HepG2 (cell line): ENCODE measurements at regions not wholly inside any gene's neighbourhood (a gene's known extent, or its start where the extent isn't known, plus 50 kb on each side); places are given as distances from the start of the nearest gene placed in this dataset.

Source experiments
- ATAC-seq: fragments of 200-7000 bp; cut with Tn5 transposase; 3 replicates; pipeline ENCODE4 v1.9.1; 2020; ENCODE audit warnings: mild to moderate bottlenecking, moderate library complexity
- BruUV-seq: library from RNA; stranded (reverse); fragments of 400-500 nt; replicated peaks from 2 replicates; lab custom pipeline; 2021; lab: Mats Ljungman, UMichigan
- CTCF ChIA-PET: fragments of 300-600 bp; formaldehyde crosslinking; extraction: SDS; loops from one replicate; lab custom pipeline; 2021; ENCODE audit warnings: low total read pairs, inconsistent platforms, low intra/inter-chr PET ratio; lab: Yijun Ruan, JAX
- POLR2A ChIA-PET: fragments of 350-600 bp; sonication (Branson Sonifier 250); formaldehyde crosslinking; loops from one replicate; lab custom pipeline; 2020; ENCODE audit warnings: antibody characterized with exemption, inconsistent platforms; lab: Yijun Ruan, JAX
- DNase-seq: peaks from one replicate; pipeline ENCODE4 v3.0.0-alpha.2; 2015; ENCODE audit warnings: low spot score
- FAIRE-seq: peaks from 3 replicates; lab custom pipeline; 2011; peaks lifted over from hg19 to GRCh38; lab: Jason Lieb, UNC
- H2AFZ ChIP-seq: one replicate; pipeline ENCODE4 v1.6.1; 2011; ENCODE audit warnings: low read length, inconsistent platforms
- H3K27ac ChIP-seq: fragments of 300-600 bp; 3 replicates; pipeline ENCODE4 v1.8.0; 2011; ENCODE audit warnings: mixed run types, mild to moderate bottlenecking, mixed read lengths, low read length, inconsistent platforms; ENCODE audit not compliant: insufficient read depth; ENCODE audit errors: extremely low read length
- H3K27me3 ChIP-seq, 2 experiments: fragments of 200-600 bp in 1 of 2; 2 replicates in 1 of 2; 3 replicates in 1 of 2; pipeline versions ENCODE4 v1.6.0 to v1.8.0; 2011; ENCODE audit warnings: low read length in 2 of 2, mild to moderate bottlenecking in 2 of 2, moderate library complexity in 2 of 2, inconsistent platforms in 1 of 2; ENCODE audit not compliant: insufficient read depth in 2 of 2, control insufficient read depth in 1 of 2
- H3K36me3 ChIP-seq, 2 experiments: fragments of 200-600 bp in 1 of 2; replicated peaks in 1 of 2; 2 replicates in 1 of 2; 3 replicates in 1 of 2; pipeline versions ENCODE4 v1.5.1 to v1.8.0; 2011; ENCODE audit warnings: low read length in 2 of 2, inconsistent platforms in 1 of 2; ENCODE audit not compliant: insufficient read depth in 2 of 2, control insufficient read depth in 1 of 2
- H3K4me1 ChIP-seq: 2 replicates; pipeline ENCODE4 v1.5.1; 2012; ENCODE audit warnings: low read length, inconsistent platforms; ENCODE audit not compliant: insufficient read depth
- H3K4me2 ChIP-seq: 2 replicates; pipeline ENCODE4 v1.6.0; 2011; ENCODE audit warnings: low read depth, low read length, inconsistent platforms
- H3K4me3 ChIP-seq, 3 experiments: fragments of 200-600 bp in 1 of 3; sonication (generic), shearing (Covaris generic) in 1 of 3; replicated peaks in 1 of 3; 2 replicates each; pipeline ENCODE4 v1.5.1; 2011 to 2016; ENCODE audit warnings: low read length in 3 of 3, inconsistent platforms in 2 of 3, low read depth in 2 of 3, mild to moderate bottlenecking in 2 of 3, control low read depth in 1 of 3, mixed read lengths in 1 of 3; ENCODE audit not compliant: insufficient read depth in 1 of 3
- H3K79me2 ChIP-seq: one replicate; pipeline ENCODE4 v1.6.1; 2011; ENCODE audit warnings: low read length, inconsistent platforms; ENCODE audit not compliant: insufficient read depth
- H3K9ac ChIP-seq: 2 replicates; pipeline ENCODE4 v1.6.0; 2011; ENCODE audit warnings: mild to moderate bottlenecking, low read depth, low read length, inconsistent platforms; ENCODE audit not compliant: insufficient read depth
- H3K9me3 ChIP-seq: 2 replicates; pipeline ENCODE4 v1.5.1; 2012; ENCODE audit warnings: mild to moderate bottlenecking, low read length
- H4K20me1 ChIP-seq: 2 replicates; pipeline ENCODE4 v1.6.0; 2011; ENCODE audit warnings: inconsistent platforms, mild to moderate bottlenecking, low read length, moderate library complexity; ENCODE audit not compliant: insufficient read depth
- DPF2 ChIP-seq: sonication (generic); formaldehyde crosslinking; IDR thresholded peaks from 2 replicates; pipeline ENCODE4 v1.4.0; 2020; ENCODE audit warnings: mild to moderate bottlenecking, low read depth, missing genetic modification reagents, borderline replicate concordance
- HDAC2 ChIP-seq: sonication (generic); formaldehyde crosslinking; IDR thresholded peaks from 2 replicates; pipeline ENCODE4 v1.4.0; 2020; ENCODE audit warnings: missing genetic modification reagents
- HINFP ChIP-seq: sonication (generic); formaldehyde crosslinking; IDR thresholded peaks from 2 replicates; pipeline ENCODE4 v1.4.0; 2020; ENCODE audit warnings: low read depth, mild to moderate bottlenecking, missing genetic modification reagents
- KDM4B ChIP-seq: sonication (generic); formaldehyde crosslinking; IDR thresholded peaks from 2 replicates; pipeline ENCODE4 v1.4.0; 2020; ENCODE audit warnings: missing genetic modification reagents
- KMT2B ChIP-seq: IDR thresholded peaks from 2 replicates; pipeline ENCODE4 v1.6.1; 2016; ENCODE audit warnings: missing genetic modification reagents, missing compliant biosample characterization
- TCF12 ChIP-seq, 2 experiments: fragments of 450-650 bp in 1 of 2; sonication (generic) in 1 of 2; formaldehyde crosslinking in 1 of 2; IDR thresholded peaks; 2 replicates each; pipeline versions ENCODE4 v1.6.1 to v1.8.0; 2017 to 2022; ENCODE audit warnings: antibody characterized with exemption in 1 of 2, mild to moderate bottlenecking in 1 of 2, missing genetic modification reagents in 1 of 2, moderate library complexity in 1 of 2
- ZC3H13 ChIP-seq: sonication (generic); formaldehyde crosslinking; IDR thresholded peaks from 2 replicates; pipeline ENCODE4 v1.8.1; 2023; ENCODE audit warnings: mild to moderate bottlenecking, missing genetic modification reagents, moderate library complexity
- ZKSCAN8 ChIP-seq: IDR thresholded peaks from 2 replicates; pipeline ENCODE4 v1.6.1; 2016; ENCODE audit warnings: borderline replicate concordance, missing genetic modification reagents, missing compliant biosample characterization
- ZNF160 ChIP-seq: sonication (generic); formaldehyde crosslinking; IDR thresholded peaks from 2 replicates; pipeline ENCODE4 v1.8.0; 2022; ENCODE audit warnings: mild to moderate bottlenecking, inconsistent platforms, missing genetic modification reagents
- ZNF263 ChIP-seq: sonication (generic); formaldehyde crosslinking; IDR thresholded peaks from 2 replicates; pipeline ENCODE4 v1.4.0; 2020; ENCODE audit warnings: missing genetic modification reagents
- WGBS: methylation state at CpG from one replicate; pipeline ENCODE4 v1.1.6; 2017; ENCODE audit warnings: low lambda C conversion rate; 5-methylcytosine and 5-hydroxymethylcytosine counted together
- in situ Hi-C: cut with HindIII; loops from 2 replicates; pipeline ENCODE4 v1.10.0; 2017; ENCODE audit warnings: low pct_unique_long_range_greater_than_20kb; ENCODE audit not compliant: extremely low pct_ligation_motif_present
- intact Hi-C: fragments of 100-400 bp; cut with micrococcal nuclease; formaldehyde crosslinking; loops from one replicate; pipeline ENCODE4 v1.10.0; 2022; ENCODE audit not compliant: unreplicated experiment
- TF ChIP-seq, protein P1 (sequence below): sonication (generic); formaldehyde crosslinking; conservative IDR thresholded peaks from 2 replicates; pipeline ENCODE4 v1.8.0; 2022; ENCODE audit warnings: mild to moderate bottlenecking, moderate library complexity, missing genetic modification reagents
- TF ChIP-seq, protein P2 (sequence below): sonication (generic); formaldehyde crosslinking; IDR thresholded peaks from 2 replicates; pipeline ENCODE4 v1.8.0; 2022; ENCODE audit warnings: mild to moderate bottlenecking, missing genetic modification reagents, borderline replicate concordance

DNA sequence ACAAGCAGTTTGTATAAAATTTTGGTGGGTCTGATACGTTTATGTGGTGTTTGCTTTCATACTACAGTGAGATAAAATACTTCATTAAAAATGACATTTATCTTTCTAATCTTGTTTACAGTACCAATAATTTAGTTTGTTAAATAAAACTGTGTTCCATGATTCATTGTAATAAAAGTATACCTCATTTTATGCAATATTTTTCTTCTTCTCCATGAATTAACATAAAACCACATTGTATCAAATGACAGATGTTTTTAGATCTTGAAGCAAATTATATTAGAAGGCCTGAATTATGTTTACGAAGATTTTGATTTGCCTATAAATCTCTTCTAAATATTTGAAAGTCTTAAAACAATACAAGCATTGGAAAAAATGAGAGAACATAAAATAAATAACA lies 1443.0 kb upstream of the CDH6 start (continued):
- TF ChIP-seq HINFP (CRISPR knock-in tag): no peak
- TF ChIP-seq, protein P1, sequence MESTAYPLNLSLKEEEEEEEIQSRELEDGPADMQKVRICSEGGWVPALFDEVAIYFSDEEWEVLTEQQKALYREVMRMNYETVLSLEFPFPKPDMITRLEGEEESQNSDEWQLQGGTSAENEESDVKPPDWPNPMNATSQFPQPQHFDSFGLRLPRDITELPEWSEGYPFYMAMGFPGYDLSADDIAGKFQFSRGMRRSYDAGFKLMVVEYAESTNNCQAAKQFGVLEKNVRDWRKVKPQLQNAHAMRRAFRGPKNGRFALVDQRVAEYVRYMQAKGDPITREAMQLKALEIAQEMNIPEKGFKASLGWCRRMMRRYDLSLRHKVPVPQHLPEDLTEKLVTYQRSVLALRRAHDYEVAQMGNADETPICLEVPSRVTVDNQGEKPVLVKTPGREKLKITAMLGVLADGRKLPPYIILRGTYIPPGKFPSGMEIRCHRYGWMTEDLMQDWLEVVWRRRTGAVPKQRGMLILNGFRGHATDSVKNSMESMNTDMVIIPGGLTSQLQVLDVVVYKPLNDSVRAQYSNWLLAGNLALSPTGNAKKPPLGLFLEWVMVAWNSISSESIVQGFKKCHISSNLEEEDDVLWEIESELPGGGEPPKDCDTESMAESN (CRISPR knock-in tag): no peak

GRCh38 chr5:29744618-29745017 lies 1448.9 kb upstream of the CDH6 start:
- CTCF ChIA-PET: no interaction called here
- POLR2A ChIA-PET: no interaction called here
- intact Hi-C loops (no loop called here), in situ Hi-C loops (no loop called here)
- DNase-seq: no peak
- TF ChIP-seq TCF12 (IDR thresholded peaks at IDR 0.05) (no peak), TCF12 (CRISPR knock-in tag; IDR thresholded peaks at IDR 0.05) (no peak), ZKSCAN8 (no peak), ZNF263 (no peak), ZNF160 (CRISPR knock-in tag) (no peak), KMT2B (CRISPR knock-in tag) (no peak), ZC3H13 (CRISPR knock-in tag) (no peak), KDM4B (no peak), HDAC2 (no peak), DPF2 (no peak)
- TF ChIP-seq, protein P2, sequence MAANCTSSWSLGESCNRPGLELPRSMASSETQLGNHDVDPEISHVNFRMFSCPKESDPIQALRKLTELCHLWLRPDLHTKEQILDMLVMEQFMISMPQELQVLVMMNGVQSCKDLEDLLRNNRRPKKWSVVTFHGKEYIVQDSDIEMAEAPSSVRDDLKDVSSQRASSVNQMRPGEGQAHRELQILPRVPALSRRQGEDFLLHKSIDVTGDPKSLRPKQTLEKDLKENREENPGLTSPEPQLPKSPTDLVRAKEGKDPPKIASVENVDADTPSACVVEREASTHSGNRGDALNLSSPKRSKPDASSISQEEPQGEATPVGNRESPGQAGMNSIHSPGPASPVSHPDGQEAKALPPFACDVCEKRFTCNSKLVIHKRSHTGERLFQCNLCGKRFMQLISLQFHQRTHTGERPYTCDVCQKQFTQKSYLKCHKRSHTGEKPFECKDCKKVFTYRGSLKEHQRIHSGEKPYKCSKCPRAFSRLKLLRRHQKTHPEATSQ (CRISPR knock-in tag): no peak
- no peak overlapping the region for H3K4me3 ChIP-seq
- H3K9me3 ChIP-seq: no peaks in the 10 kb centered on the region
- no peak for FAIRE-seq
- no peak for ATAC-seq
- H3K9ac ChIP-seq: no peak overlapping the region
- H3K4me1 ChIP-seq: no peaks in the 10 kb centered on the region
- H3K27me3 ChIP-seq: no peaks in the 10 kb centered on the region
- 31% methylated on average over 3 of the region's 3 CpGs for WGBS
- H3K4me2 ChIP-seq: no peak overlapping the region
- H2AFZ ChIP-seq: no peak overlapping the region
- H3K79me2 ChIP-seq: no peaks in the 10 kb centered on the region
- no peak overlapping the region for H3K27ac ChIP-seq
- BruUV-seq: no TSS peak
- H3K36me3 ChIP-seq: no peaks in the 10 kb centered on the region
- no peaks in the 10 kb centered on the region for H4K20me1 ChIP-seq
